K562 (cell line): ENCODE measurements at regions not wholly inside any gene's neighbourhood (a gene's known extent, or its start where the extent isn't known, plus 50 kb on each side); places are given as distances from the start of the nearest gene placed in this dataset.

Experiments used
- ATAC-seq: fragments of 200-7000 bp; cut with Tn5 transposase; 3 replicates; pipeline ENCODE4 v1.9.1; 2020; ENCODE audit warnings: moderate library complexity
- BruUV-seq: library from RNA; stranded (reverse); fragments of 400-500 nt; replicated peaks from 2 replicates; lab custom pipeline; 2021; lab: Mats Ljungman, UMichigan
- CTCF ChIA-PET: fragments of 300-600 bp; formaldehyde crosslinking; extraction: SDS; loops from one replicate; lab custom pipeline; 2021; ENCODE audit warnings: low intra/inter-chr PET ratio; lab: Yijun Ruan, JAX
- POLR2A ChIA-PET: fragments of 300-600, 350-650 bp; sonication (Branson Sonifier 250); formaldehyde crosslinking; extraction: SDS; loops from one replicate; lab custom pipeline; 2021; ENCODE audit warnings: antibody characterized with exemption, inconsistent platforms; lab: Yijun Ruan, JAX
- DNase-seq, 4 experiments: peaks; one replicate each; pipeline versions ENCODE4 v3.0.0 to v3.0.0-alpha.2; 2011 to 2018; ENCODE audit warnings: low spot score in 3 of 4, mixed read lengths in 3 of 4; ENCODE audit errors: extremely low read depth in 1 of 4
- FAIRE-seq: peaks from 2 replicates; lab custom pipeline; 2011; peaks lifted over from hg19 to GRCh38; lab: Jason Lieb, UNC
- H2AFZ ChIP-seq: 2 replicates; pipeline ENCODE4 v1.6.0; 2011; ENCODE audit warnings: low read depth, low read length, control low read depth, inconsistent platforms
- H3K27ac ChIP-seq: fragments of 200-600 bp; 3 replicates; pipeline ENCODE4 v1.8.0; 2011; ENCODE audit warnings: low read depth, mild to moderate bottlenecking, control low read depth, inconsistent platforms, low read length, moderate library complexity, mixed read lengths; ENCODE audit errors: extremely low read depth
- H3K27me3 ChIP-seq, 2 experiments: fragments of 300-600 bp in 1 of 2; 2 replicates in 1 of 2; 3 replicates in 1 of 2; pipeline versions ENCODE4 v1.6.0 to v1.8.0; 2011; ENCODE audit warnings: inconsistent platforms in 2 of 2, low read length in 2 of 2, mild to moderate bottlenecking in 1 of 2, mixed read lengths in 1 of 2, moderate library complexity in 1 of 2; ENCODE audit not compliant: control insufficient read depth in 2 of 2, insufficient read depth in 2 of 2
- H3K36me3 ChIP-seq: fragments of 300-600 bp; 3 replicates; pipeline ENCODE4 v1.8.0; 2011; ENCODE audit warnings: mild to moderate bottlenecking, low read length, inconsistent platforms; ENCODE audit not compliant: control insufficient read depth, insufficient read depth
- H3K4me1 ChIP-seq, 2 experiments: fragments of 200-600 bp in 1 of 2; replicated peaks in 1 of 2; 2 replicates in 1 of 2; 3 replicates in 1 of 2; pipeline versions ENCODE4 v1.5.1 to v1.8.0; 2011; ENCODE audit warnings: inconsistent platforms in 2 of 2, low read length in 2 of 2, mild to moderate bottlenecking in 1 of 2, mixed read lengths in 1 of 2, moderate library complexity in 1 of 2; ENCODE audit not compliant: control insufficient read depth in 2 of 2, insufficient read depth in 2 of 2
- H3K4me2 ChIP-seq: 2 replicates; pipeline ENCODE4 v1.6.1; 2011; ENCODE audit warnings: low read length, control low read depth, inconsistent platforms, mixed read lengths; ENCODE audit not compliant: insufficient read depth
- H3K4me3 ChIP-seq: fragments of 200-600 bp; sonication (generic), shearing (Covaris generic); 2 replicates; pipeline ENCODE4 v1.5.1; 2016; ENCODE audit warnings: control low read depth, inconsistent platforms
- H3K79me2 ChIP-seq: fragments of 200-600 bp; 3 replicates; pipeline ENCODE4 v1.8.0; 2011; ENCODE audit warnings: low read length, inconsistent platforms; ENCODE audit not compliant: control insufficient read depth, insufficient read depth
- H3K9ac ChIP-seq, 2 experiments: 2 replicates each; pipeline versions ENCODE4 v1.6.0 to v1.6.1; 2011; ENCODE audit warnings: low read depth in 2 of 2, low read length in 2 of 2, control low read depth in 1 of 2, inconsistent platforms in 1 of 2, mild to moderate bottlenecking in 1 of 2, mixed read lengths in 1 of 2; ENCODE audit not compliant: insufficient read depth in 1 of 2
- H3K9me1 ChIP-seq: one replicate; pipeline ENCODE4 v1.6.0; 2011; ENCODE audit warnings: inconsistent platforms, mild to moderate bottlenecking, low read length, moderate library complexity; ENCODE audit not compliant: control insufficient read depth, insufficient read depth
- H3K9me3 ChIP-seq: replicated peaks from 2 replicates; pipeline ENCODE4 v1.5.1; 2011; ENCODE audit warnings: low read depth, low read length, inconsistent platforms; ENCODE audit not compliant: control insufficient read depth, insufficient read depth
- H4K20me1 ChIP-seq: replicated peaks from 2 replicates; pipeline ENCODE4 v1.6.1; 2011; ENCODE audit warnings: low read length, inconsistent platforms, mixed read lengths; ENCODE audit not compliant: control insufficient read depth, insufficient read depth
- ADNP ChIP-seq: fragments of 200-800 bp; sonication (Bioruptor generic); IDR thresholded peaks from 2 replicates; pipeline ENCODE4 v1.6.1; 2016; ENCODE audit warnings: missing genetic modification characterization, missing compliant biosample characterization
- MEF2A ChIP-seq: IDR thresholded peaks from 2 replicates; pipeline ENCODE4 v1.6.1; 2011; ENCODE audit warnings: low read depth, mild to moderate bottlenecking, low read length, moderate library complexity; ENCODE audit not compliant: control insufficient read depth
- RB1 ChIP-seq: fragments of 450-650 bp; IDR thresholded peaks from 2 replicates; pipeline ENCODE4 v1.6.1; 2017; ENCODE audit warnings: low read depth, mild to moderate bottlenecking
- RBM17 ChIP-seq: fragments of 200-400 bp; formaldehyde crosslinking; IDR thresholded peaks from 2 replicates; pipeline ENCODE4 v1.6.1; 2017; ENCODE audit warnings: low read depth, mild to moderate bottlenecking, low read length, borderline replicate concordance
- ZKSCAN3 ChIP-seq: fragments of 250-450 bp; sonication (Bioruptor Pico); IDR thresholded peaks from 2 replicates; pipeline ENCODE4 v1.4.0; 2020
- ZNF124 ChIP-seq: sonication (generic); formaldehyde crosslinking; IDR thresholded peaks from 2 replicates; pipeline ENCODE4 v1.8.1; 2022; ENCODE audit warnings: missing genetic modification reagents
- ZNF175 ChIP-seq: fragments of 200-800 bp; sonication (Bioruptor generic); IDR thresholded peaks from 2 replicates; pipeline ENCODE4 v1.6.1; 2016; ENCODE audit warnings: low read depth, mild to moderate bottlenecking, missing genetic modification characterization, missing compliant biosample characterization
- ZNF431 ChIP-seq: sonication (generic); formaldehyde crosslinking; IDR thresholded peaks from 2 replicates; pipeline ENCODE4 v1.8.0; 2022; ENCODE audit warnings: mild to moderate bottlenecking, missing genetic modification reagents
- ZNF436 ChIP-seq: fragments of 250-450, 450-650 bp; sonication (Bioruptor Pico); formaldehyde crosslinking; IDR thresholded peaks from 2 replicates; pipeline ENCODE4 v1.7.0; 2020; ENCODE audit warnings: mild to moderate bottlenecking
- ZNF586 ChIP-seq: fragments of 450-650 bp; formaldehyde crosslinking; conservative IDR thresholded peaks from 2 replicates; pipeline ENCODE4 v1.4.0; 2020; ENCODE audit warnings: mild to moderate bottlenecking, moderate library complexity
- ZNF589 ChIP-seq: fragments of 200-800 bp; sonication (Bioruptor generic); IDR thresholded peaks from 2 replicates; pipeline ENCODE4 v1.6.1; 2016; ENCODE audit warnings: low read depth, missing genetic modification characterization, missing compliant biosample characterization
- WGBS: fragments of 100-300 bp; shearing (Covaris generic); methylation state at CpG from one replicate; pipeline ENCODE4 v1.1.6; 2016; ENCODE audit warnings: low coverage, mixed read lengths; ENCODE audit not compliant: insufficient coverage; ENCODE audit errors: missing lambda C conversion rate; 5-methylcytosine and 5-hydroxymethylcytosine counted together
- in situ Hi-C: fragments of 300-500 bp; cut with MboI; formaldehyde crosslinking; loops from 4 replicates; pipeline ENCODE4 v1.15.0; 2018; ENCODE audit warnings: inconsistent platforms, mixed read lengths
- intact Hi-C: fragments of 100-400 bp; cut with micrococcal nuclease; formaldehyde crosslinking; loops from 2 replicates; pipeline ENCODE4 v1.14.2; 2022
- TF ChIP-seq, protein P1 (sequence below): sonication (generic); formaldehyde crosslinking; IDR thresholded peaks from 2 replicates; pipeline ENCODE4 v1.8.0; 2023; ENCODE audit warnings: mild to moderate bottlenecking, missing genetic modification reagents

DNA sequence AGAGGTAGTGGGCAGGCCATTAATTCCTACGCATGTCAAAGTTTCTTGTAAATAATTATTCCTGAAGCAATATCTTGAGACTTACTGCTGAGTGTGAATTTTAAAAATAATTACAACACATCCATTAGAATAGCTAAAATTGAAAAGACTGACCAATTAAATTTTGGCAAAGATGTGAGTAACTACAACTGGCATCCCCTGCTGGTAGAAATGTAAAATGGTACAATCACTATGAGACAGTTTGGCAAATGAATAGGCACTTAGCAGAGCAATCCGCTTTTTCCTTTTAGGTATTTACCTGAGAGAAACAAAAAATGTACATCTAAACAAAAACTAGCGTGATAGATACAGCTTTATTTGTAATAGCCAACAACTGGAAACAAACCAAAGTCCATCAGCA, 798.9 kb downstream of the BRINP3 start:
- CTCF ChIA-PET: no interaction called here
- Histone ChIP-seq H3K9ac (no peak overlapping the region), H3K4me2 (no peak overlapping the region), H3K36me3 (no peaks in the 10 kb centered on the region), H4K20me1 (no peaks in the 10 kb centered on the region), H3K4me1 (no peaks in the 10 kb centered on the region), H2AFZ (no peak overlapping the region), H3K27me3 (no peaks in the 10 kb centered on the region), H3K27ac (no peak overlapping the region), H3K4me3 (no peak overlapping the region), H3K79me2 (no peaks in the 10 kb centered on the region), H3K9me3 (no peaks in the 10 kb centered on the region), H3K9me1 (no peaks in the 10 kb centered on the region)
- BruUV-seq: no TSS peak
- intact Hi-C loops (no loop called here), in situ Hi-C loops (no loop called here)
- FAIRE-seq (no peak), DNase-seq (no peak), ATAC-seq (no peak)
- POLR2A ChIA-PET: no interaction called here
- WGBS: 0% methylated on average over 3 of the region's 3 CpGs
- no peak for TF ChIP-seq ADNP (tag)
- no peak for TF ChIP-seq ZNF589 (CRISPR knock-in tag)
- no peak for TF ChIP-seq ZNF124 (CRISPR knock-in tag)
- TF ChIP-seq, protein P1, sequence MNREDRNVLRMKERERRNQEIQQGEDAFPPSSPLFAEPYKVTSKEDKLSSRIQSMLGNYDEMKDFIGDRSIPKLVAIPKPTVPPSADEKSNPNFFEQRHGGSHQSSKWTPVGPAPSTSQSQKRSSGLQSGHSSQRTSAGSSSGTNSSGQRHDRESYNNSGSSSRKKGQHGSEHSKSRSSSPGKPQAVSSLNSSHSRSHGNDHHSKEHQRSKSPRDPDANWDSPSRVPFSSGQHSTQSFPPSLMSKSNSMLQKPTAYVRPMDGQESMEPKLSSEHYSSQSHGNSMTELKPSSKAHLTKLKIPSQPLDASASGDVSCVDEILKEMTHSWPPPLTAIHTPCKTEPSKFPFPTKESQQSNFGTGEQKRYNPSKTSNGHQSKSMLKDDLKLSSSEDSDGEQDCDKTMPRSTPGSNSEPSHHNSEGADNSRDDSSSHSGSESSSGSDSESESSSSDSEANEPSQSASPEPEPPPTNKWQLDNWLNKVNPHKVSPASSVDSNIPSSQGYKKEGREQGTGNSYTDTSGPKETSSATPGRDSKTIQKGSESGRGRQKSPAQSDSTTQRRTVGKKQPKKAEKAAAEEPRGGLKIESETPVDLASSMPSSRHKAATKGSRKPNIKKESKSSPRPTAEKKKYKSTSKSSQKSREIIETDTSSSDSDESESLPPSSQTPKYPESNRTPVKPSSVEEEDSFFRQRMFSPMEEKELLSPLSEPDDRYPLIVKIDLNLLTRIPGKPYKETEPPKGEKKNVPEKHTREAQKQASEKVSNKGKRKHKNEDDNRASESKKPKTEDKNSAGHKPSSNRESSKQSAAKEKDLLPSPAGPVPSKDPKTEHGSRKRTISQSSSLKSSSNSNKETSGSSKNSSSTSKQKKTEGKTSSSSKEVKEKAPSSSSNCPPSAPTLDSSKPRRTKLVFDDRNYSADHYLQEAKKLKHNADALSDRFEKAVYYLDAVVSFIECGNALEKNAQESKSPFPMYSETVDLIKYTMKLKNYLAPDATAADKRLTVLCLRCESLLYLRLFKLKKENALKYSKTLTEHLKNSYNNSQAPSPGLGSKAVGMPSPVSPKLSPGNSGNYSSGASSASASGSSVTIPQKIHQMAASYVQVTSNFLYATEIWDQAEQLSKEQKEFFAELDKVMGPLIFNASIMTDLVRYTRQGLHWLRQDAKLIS (CRISPR knock-in tag): no peak
- no peak for TF ChIP-seq ZNF431 (CRISPR knock-in tag)
- no peak for TF ChIP-seq ZNF175 (CRISPR knock-in tag)
- TF ChIP-seq ZNF586 (CRISPR knock-in tag): no peak
- no peak for TF ChIP-seq RBM17
- no peak for TF ChIP-seq ZNF436 (CRISPR knock-in tag)
- TF ChIP-seq ZKSCAN3 (CRISPR knock-in tag): no peak
- no peak for TF ChIP-seq RB1
- no peak for TF ChIP-seq MEF2A
